ENCODE measurements at regions not wholly inside any gene's neighbourhood (a gene's known extent, or its start where the extent isn't known, plus 50 kb on each side); places are given as distances from the start of the nearest gene placed in this dataset.

GRCh38 chr18:73756256-73757091, 391.2 kb downstream of the FBXO15 start:
- TF ChIP-seq CTCF (IDR thresholded peaks at IDR 0.05 in 2 of 3, conservative IDR thresholded peaks at IDR 0.05 in 1 of 3; ENCODE audit: control insufficient read depth in 2 of 3, extremely low read depth in 1 of 3, insufficient read depth in 1 of 3, low read depth in 3 of 3, low read length in 3 of 3): no peak
- TF ChIP-seq, protein P1, sequence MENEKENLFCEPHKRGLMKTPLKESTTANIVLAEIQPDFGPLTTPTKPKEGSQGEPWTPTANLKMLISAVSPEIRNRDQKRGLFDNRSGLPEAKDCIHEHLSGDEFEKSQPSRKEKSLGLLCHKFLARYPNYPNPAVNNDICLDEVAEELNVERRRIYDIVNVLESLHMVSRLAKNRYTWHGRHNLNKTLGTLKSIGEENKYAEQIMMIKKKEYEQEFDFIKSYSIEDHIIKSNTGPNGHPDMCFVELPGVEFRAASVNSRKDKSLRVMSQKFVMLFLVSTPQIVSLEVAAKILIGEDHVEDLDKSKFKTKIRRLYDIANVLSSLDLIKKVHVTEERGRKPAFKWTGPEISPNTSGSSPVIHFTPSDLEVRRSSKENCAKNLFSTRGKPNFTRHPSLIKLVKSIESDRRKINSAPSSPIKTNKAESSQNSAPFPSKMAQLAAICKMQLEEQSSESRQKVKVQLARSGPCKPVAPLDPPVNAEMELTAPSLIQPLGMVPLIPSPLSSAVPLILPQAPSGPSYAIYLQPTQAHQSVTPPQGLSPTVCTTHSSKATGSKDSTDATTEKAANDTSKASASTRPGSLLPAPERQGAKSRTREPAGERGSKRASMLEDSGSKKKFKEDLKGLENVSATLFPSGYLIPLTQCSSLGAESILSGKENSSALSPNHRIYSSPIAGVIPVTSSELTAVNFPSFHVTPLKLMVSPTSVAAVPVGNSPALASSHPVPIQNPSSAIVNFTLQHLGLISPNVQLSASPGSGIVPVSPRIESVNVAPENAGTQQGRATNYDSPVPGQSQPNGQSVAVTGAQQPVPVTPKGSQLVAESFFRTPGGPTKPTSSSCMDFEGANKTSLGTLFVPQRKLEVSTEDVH (IDR thresholded peaks at IDR 0.05; ENCODE audit: low read depth, partially characterized antibody): no peak
- TF ChIP-seq SPI1 (IDR thresholded peaks at IDR 0.05; ENCODE audit: borderline replicate concordance, insufficient read depth, low read depth, low read length): no peak
- TF ChIP-seq, protein P2, sequence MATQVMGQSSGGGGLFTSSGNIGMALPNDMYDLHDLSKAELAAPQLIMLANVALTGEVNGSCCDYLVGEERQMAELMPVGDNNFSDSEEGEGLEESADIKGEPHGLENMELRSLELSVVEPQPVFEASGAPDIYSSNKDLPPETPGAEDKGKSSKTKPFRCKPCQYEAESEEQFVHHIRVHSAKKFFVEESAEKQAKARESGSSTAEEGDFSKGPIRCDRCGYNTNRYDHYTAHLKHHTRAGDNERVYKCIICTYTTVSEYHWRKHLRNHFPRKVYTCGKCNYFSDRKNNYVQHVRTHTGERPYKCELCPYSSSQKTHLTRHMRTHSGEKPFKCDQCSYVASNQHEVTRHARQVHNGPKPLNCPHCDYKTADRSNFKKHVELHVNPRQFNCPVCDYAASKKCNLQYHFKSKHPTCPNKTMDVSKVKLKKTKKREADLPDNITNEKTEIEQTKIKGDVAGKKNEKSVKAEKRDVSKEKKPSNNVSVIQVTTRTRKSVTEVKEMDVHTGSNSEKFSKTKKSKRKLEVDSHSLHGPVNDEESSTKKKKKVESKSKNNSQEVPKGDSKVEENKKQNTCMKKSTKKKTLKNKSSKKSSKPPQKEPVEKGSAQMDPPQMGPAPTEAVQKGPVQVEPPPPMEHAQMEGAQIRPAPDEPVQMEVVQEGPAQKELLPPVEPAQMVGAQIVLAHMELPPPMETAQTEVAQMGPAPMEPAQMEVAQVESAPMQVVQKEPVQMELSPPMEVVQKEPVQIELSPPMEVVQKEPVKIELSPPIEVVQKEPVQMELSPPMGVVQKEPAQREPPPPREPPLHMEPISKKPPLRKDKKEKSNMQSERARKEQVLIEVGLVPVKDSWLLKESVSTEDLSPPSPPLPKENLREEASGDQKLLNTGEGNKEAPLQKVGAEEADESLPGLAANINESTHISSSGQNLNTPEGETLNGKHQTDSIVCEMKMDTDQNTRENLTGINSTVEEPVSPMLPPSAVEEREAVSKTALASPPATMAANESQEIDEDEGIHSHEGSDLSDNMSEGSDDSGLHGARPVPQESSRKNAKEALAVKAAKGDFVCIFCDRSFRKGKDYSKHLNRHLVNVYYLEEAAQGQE (IDR thresholded peaks at IDR 0.05; ENCODE audit: low read depth, low read length): no peak
- no peak for TF ChIP-seq RFX5 (IDR thresholded peaks at IDR 0.05; ENCODE audit: low read depth, low read length)
- no peak for TF ChIP-seq POLR2A (IDR thresholded peaks at IDR 0.05; ENCODE audit: low read depth, low read length)
- TF ChIP-seq RAD21 (IDR thresholded peaks at IDR 0.05; ENCODE audit: insufficient read depth, low read depth, low read length): no peak
- no peak for TF ChIP-seq EGR1 (IDR thresholded peaks at IDR 0.05; ENCODE audit: borderline replicate concordance in 1 of 2, low read depth in 2 of 2, low read length in 2 of 2)
- TF ChIP-seq, protein P3, sequence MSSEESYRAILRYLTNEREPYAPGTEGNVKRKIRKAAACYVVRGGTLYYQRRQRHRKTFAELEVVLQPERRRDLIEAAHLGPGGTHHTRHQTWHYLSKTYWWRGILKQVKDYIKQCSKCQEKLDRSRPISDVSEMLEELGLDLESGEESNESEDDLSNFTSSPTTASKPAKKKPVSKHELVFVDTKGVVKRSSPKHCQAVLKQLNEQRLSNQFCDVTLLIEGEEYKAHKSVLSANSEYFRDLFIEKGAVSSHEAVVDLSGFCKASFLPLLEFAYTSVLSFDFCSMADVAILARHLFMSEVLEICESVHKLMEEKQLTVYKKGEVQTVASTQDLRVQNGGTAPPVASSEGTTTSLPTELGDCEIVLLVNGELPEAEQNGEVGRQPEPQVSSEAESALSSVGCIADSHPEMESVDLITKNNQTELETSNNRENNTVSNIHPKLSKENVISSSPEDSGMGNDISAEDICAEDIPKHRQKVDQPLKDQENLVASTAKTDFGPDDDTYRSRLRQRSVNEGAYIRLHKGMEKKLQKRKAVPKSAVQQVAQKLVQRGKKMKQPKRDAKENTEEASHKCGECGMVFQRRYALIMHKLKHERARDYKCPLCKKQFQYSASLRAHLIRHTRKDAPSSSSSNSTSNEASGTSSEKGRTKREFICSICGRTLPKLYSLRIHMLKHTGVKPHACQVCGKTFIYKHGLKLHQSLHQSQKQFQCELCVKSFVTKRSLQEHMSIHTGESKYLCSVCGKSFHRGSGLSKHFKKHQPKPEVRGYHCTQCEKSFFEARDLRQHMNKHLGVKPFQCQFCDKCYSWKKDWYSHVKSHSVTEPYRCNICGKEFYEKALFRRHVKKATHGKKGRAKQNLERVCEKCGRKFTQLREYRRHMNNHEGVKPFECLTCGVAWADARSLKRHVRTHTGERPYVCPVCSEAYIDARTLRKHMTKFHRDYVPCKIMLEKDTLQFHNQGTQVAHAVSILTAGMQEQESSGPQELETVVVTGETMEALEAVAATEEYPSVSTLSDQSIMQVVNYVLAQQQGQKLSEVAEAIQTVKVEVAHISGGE (CRISPR knock-in tag; IDR thresholded peaks at IDR 0.05): no peak
- no peak for TF ChIP-seq SIN3A (IDR thresholded peaks at IDR 0.05; ENCODE audit: low read depth, low read length)
- TF ChIP-seq BRCA1 (IDR thresholded peaks at IDR 0.05; ENCODE audit: low read depth, low read length): no peak
- TF ChIP-seq CHD2 (IDR thresholded peaks at IDR 0.05; ENCODE audit: borderline replicate concordance, low read depth, low read length): no peak
